NOMO-1 treated with DMSO at 0.1 percent for 48 hours (cell line): ENCODE measurements at regions not wholly inside any gene's neighbourhood (a gene's known extent, or its start where the extent isn't known, plus 50 kb on each side); places are given as distances from the start of the nearest gene placed in this dataset.

ENCODE experiments used
- DNase-seq: peaks from one replicate; lab custom pipeline; 2025; ENCODE audit not compliant: unreplicated experiment; lab: John Stamatoyannopoulos, UW

GRCh38 chr5:119789406-119790117, 160.2 kb downstream of the FAM170A start:
- no peak for DNase-seq

GRCh38 chr5:119792161-119792799, 162.9 kb downstream of the FAM170A start:
- DNase-seq = no peak

DNA sequence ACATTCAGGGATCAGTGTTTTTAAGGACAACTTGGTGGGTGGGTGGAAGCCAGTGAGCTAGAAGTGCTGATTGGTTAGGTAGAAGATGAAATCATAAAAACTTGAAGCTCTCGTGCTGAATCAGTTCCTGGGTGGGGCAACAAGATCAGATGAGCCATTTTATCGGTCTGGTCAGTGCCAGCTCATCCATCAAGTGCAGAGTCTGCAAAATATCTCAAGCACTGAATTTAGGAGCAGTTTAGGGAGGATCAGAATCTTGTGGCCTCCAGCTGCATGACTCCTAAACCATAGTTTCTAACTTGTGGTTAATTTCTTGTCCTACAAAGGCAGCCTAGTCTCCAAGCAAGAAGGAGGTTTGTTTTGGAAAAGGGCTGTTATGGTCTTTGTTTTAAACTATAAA, 166.4 kb downstream of the FAM170A start:
- no peak for DNase-seq

DNA sequence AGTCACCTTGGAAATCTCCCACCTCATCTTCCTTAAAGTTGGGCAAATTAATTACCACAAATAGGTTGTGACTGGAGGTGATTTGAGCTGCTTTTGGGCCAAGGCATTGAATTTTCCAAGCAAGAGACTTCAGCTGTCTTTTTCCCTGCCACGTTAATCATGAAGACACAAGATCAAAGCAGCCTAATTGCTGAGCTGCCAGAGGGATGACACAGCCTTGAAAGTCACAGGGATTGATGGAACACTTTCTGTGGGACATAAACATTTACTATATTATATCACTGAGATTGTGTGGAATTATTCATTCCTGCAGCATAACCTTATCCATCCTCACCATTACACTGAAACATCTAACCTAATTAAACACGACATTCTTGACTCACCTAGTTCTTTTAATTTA, 172.2 kb downstream of the FAM170A start:
- no peak for DNase-seq

DNA sequence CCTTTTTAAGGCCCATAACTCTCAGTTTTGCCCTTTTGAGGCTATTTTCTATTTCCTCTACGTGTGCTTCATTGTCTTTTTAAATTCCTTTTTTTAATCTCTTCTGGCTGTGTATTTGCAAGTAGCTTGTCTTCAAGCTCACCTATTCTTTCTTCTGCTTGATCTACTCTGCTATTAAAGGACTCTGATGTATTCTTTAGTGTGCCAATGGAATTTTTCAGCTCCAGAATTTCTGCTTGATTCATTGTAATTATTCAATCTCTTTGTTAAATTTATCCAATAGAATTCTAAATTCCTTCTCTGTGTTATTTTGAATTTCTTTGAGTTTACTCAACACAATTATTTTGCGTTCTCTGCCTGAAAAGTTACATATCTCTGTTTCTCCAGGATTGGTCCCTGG, 178.7 kb downstream of the FAM170A start:
- no peak for DNase-seq

- DNase-seq = no peak
These were observed 179.1 kb downstream of the FAM170A start for GRCh38 chr5:119808474-119808873.

- DNase-seq = no peak
These were observed 180.9 kb downstream of the FAM170A start for GRCh38 chr5:119810217-119810616.

- no peak for DNase-seq
These were observed 182.1 kb downstream of the FAM170A start for GRCh38 chr5:119811458-119811857.

DNA sequence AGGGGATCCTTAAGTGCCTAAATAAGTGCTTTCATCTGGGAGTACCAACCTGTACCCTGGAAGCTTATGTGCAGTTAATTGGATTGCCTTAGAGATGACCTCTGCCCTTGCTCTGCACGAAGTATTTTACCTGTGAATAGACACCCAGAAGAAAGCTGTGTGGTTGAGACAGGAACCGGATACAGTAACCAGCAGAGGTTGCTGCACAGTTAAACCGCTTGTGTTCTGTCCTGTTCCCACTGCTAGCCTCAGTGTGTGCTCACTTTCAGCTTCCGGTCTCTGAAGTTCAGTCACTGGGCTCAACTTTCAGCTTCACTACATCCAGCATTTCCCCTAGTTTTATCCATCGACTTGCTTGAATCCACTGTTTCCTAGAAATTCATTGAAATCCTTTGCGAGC, 185.3 kb downstream of the FAM170A start:
- DNase-seq = no peak

GRCh38 chr5:119816055-119816454, 186.7 kb downstream of the FAM170A start:
- no peak for DNase-seq

DNA sequence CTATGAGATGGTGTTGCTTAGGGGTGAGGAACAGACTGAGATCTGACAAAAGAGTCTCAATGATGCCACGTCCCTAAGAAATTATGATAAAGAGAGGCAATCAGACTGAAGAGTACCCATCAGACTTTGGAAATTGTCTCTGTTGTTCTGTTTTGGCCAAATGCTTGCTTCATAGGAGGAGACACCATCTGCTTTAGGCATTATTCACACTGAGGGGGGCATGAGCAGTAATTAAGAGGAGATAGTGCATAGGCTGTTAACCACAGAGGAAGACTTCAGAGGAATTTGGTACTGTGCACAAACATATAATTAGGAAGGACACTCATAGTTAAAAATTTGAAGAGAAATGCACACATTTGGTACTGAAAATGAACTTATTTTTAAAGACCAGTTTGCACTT, 190.7 kb downstream of the FAM170A start:
- DNase-seq = no peak

- DNase-seq = no peak
These were observed 191.2 kb downstream of the FAM170A start for GRCh38 chr5:119820608-119821007.

- DNase-seq = no peak
These were observed 199.2 kb downstream of the FAM170A start for GRCh38 chr5:119828541-119828940.

DNA sequence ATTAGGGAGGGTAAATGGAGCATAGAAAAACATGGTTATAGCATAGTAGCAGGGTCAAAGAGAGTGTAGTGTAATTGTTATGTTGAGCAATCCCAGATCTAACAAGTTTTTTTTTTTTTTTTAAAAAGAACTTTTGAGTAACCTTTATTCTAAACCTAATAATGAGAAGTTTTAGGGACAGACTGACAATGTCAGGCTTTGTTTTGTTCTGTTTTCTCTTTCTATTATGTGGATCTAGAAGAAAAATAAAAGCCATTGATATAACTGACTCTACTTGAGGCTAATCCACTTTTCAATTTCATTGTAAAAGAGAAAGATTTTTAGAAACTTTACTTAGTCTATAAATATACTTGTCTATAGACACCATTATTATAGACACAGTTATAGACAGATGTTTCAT, 200.0 kb downstream of the FAM170A start:
- DNase-seq = no peak

DNA sequence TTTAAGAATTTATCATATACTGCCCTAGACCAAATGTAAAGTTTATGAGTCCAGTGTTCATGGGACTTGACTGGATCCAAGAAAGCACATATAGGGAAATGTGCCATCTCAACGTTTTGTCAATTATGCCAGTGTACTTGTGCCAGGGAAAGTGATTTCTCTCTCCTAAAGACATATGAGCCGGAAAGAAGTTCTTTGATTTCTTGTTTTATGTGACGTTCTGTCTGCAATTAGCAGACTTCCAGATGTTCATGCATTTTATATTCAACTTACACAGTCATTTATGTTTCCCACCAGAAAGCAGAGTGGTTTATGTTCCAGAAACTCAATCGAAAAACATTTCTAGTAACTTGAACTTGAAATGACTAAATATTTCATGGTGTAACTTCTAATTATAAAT, 203.8 kb downstream of the FAM170A start:
- DNase-seq = no peak

DNA sequence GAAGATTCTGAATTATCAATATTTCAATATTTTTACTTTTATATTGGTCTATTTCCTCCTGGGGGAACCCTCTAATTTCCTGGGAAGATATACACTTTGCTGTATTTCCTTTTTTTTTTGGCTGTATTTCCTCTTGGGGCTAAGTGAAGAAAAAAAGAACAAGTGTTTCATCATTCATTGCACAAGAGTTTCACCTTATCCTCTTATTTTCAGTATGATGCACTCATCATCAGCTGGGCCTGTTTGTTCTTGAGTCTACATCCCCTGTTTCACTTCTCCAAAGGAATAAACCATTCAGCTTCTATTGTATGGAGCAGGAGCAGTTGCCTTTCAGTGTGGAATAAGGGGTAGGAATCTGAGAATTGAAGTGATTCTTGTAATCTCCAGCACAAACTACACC, 210.8 kb downstream of the FAM170A start:
- peak; percentile 91 for DNase-seq

DNA sequence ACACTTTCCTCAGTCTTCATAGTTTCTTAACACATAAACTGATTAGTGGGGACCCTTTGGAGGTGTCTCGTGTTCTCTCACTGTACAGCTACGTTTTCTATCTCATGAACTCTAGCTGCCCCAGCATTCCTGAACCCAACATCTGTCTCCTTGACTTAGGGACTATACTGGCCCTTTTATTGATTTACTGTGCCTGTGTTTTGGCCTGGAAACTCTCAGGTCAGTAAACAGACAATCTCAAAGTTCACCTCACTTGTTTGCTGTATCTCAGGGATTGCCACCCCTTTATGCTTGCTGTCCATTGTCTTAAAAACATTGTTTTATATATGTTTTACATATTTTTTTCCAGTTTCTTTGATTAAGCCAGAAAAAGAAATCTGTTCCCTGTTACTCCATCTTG, 222.8 kb downstream of the FAM170A start:
- DNase-seq = no peak

GRCh38 chr5:119860463-119860862, 231.1 kb downstream of the FAM170A start:
- DNase-seq = no peak

- no peak for DNase-seq
These were observed 233.3 kb downstream of the FAM170A start for GRCh38 chr5:119862619-119863018.

DNA sequence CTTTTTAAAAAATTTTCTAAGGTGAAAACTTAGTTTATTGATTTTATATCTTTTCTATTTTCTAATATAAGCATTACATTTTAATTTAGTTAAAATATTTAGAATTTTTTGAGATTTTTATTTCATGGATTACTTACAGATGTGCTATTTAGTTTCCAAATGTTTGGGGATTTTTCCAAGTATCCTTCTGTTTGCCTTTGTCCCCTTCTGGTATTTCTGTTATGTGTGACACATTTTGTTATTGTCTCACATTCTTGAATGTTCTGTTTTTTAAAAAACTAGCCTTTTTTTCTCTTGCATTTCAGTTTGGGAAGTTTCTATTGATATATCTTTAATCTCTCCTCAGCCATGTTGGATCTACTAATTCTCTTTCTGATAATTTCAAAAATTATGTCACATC, 234.9 kb downstream of the FAM170A start:
- no peak for DNase-seq

- no peak for DNase-seq
These were observed 244.3 kb downstream of the FAM170A start for GRCh38 chr5:119873611-119874010.

GRCh38 chr5:119876522-119876921, 247.2 kb downstream of the FAM170A start:
- no peak for DNase-seq

- no peak for DNase-seq
These were observed 249.4 kb downstream of the FAM170A start for GRCh38 chr5:119878712-119879111.
